Vagina (tissue), 2 donors: ENCODE measurements at regions not wholly inside any gene's neighbourhood (a gene's known extent, or its start where the extent isn't known, plus 50 kb on each side); places are given as distances from the start of the nearest gene placed in this dataset.

ENCODE experiments used
- CTCF ChIP-seq, 3 experiments: fragments of 450-650 bp in 2 of 3; fragments of 200-600 bp in 1 of 3; sonication (generic) in 1 of 3; IDR thresholded peaks; one replicate each; pipeline ENCODE4 v1.5.1; 2017 to 2019; ENCODE audit warnings: antibody characterized with exemption in 3 of 3, mild to moderate bottlenecking in 2 of 3, moderate library complexity in 2 of 3
- POLR2A ChIP-seq, 2 donors: fragments of 450-650 bp; IDR thresholded peaks; one replicate each; pipeline ENCODE4 v1.6.1; 2017; ENCODE audit warnings: antibody characterized with exemption in 2 of 2, mild to moderate bottlenecking in 2 of 2, moderate library complexity in 2 of 2

GRCh38 chr11:127507851-127508250 lies 507.3 kb upstream of the KIRREL3 start:
- TF ChIP-seq POLR2A (IDR thresholded peaks at IDR 0.05) = no peak
- TF ChIP-seq CTCF (IDR thresholded peaks at IDR 0.05) = no peak
